ENCODE measurements at regions not wholly inside any gene's neighbourhood (a gene's known extent, or its start where the extent isn't known, plus 50 kb on each side); places are given as distances from the start of the nearest gene placed in this dataset.
"Not testable (repeated sequence)": the region's sequence is repeated elsewhere in the genome, so short reads cannot be mapped to it uniquely, and the experiment has no call there.

DNA sequence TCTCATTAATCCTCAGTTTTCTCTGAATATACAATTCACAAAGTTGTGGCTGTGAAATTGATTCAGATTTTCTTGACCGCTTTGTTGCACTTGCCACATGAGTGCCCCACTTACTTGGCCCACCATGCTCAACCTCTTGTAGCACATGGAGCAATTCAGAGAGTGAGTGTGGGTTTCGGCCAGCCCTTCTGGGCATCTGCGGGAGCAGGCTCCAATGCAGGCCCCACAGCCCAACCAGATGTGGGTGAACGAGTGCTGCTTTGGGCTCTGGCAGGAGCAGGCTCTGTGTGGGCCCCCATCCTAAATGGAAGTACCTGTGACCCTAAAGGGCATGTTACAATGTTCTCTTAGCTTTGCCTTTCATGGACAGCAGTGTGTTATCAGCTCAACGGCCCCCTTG, 2338.6 kb downstream of the LRRC4C start:
- FAIRE-seq, result no peak

DNA sequence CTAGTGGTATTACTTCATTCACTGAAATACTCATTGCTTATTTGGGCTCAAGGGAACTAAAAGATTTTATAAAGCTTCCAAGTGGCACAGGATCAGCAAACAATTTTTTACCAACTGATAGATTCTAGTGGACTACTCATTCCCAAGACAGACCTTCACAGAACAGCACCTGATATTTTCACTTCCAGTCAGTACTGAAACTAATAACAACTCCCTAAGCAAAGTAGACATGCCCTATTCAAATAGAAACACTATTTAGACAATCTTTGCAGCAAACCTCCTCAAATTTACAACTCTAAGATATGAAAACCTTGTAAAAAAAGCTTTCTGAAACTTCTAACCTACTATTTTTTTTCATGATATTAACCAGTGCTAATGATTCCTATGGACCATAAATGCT, 2345.8 kb downstream of the LRRC4C start:
- no peak for FAIRE-seq

DNA sequence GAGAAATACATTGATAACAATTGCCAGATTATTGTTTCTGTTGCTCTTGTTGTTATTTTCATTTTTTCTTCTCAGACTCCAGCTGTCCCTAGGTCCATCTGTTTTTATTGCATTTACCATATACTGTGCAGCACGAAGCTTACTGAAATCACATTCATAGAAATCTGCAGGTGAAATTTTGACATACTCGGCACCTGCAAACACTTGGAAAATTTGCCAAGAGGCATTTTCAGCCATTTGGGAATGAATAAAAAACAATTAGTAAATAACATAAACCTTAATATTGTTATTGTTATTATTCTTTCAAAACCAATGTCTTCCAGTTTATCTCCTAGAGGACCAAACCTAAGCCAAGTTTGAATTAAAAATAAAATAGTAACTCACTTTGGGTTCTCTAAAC, 2357.2 kb downstream of the LRRC4C start:
- no peak for FAIRE-seq

DNA sequence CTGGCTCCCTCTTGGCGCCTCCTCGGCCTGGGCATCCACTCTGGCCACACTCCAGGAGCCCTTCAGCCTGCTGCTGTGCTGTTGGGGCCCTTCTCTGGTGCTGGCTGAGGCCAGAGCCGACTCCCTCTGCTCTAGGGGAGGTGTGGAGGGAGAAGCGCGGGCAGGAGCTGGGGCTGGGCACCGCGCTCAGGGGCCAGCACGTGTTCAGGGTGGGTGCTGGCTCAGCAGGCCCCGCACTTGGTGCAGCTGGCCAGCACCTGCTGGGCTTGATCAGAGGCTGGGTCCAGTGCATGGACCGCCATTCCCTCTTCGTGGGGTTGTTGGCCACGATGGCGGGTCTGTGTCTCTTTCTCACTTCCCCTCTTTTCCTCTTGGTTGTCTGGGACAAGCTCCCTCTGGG, 2381.0 kb downstream of the LRRC4C start:
- FAIRE-seq, result no peak

DNA sequence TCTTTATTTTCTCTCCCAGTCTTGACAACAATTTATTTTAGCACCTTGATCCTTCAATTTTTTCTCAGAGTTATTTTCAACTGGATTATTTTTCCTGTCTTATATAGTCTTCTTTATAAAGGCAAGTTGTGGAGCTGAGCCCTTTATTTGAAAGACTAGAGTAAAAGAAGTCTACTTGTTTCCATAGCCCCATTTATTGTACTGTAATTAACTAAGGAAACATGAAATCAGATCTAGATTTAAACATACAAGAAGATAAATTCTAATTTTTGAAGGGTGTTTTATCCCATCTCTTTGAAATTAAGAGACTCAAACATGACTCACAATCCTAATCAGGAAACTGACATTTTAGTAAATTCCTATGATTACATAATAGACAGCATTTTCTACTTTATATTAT, 2421.8 kb downstream of the LRRC4C start:
- FAIRE-seq, result no peak

DNA sequence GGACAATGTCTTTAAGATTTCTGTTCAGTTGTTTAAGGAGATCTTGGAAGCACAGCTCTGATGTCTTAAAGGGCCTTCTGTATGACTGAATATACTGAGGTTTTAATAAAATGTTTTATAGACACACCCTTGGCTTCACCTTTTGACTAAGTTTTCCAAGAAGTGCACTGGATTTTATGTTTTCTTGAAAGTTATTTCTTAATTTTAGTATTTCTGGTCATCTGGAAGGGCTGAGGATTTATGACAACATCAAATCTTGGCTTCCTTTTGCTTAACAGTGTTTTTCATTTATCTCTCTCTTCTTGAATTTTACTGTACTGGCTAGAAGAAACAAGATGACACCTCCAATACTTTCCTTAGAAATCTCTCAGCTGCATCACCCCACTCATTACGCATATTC, 2423.4 kb downstream of the LRRC4C start:
- no peak for FAIRE-seq

DNA sequence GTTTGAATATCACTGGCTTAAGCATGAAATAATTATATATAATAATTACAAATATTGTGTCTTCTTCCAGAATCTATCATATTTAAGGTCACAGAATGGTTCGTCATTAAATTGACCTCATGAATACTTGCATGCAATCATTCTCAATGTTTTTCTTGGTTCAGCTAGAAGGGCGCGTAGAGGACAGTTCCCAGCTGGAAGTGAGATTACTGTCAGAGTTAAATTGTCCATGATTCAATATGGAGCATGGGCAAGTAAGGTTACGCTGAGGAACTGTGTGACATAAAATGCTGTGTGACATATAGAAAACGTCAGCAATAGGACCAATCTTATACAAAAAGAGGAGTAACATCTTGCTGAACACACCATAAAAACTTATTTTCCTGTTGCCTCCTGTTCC, 2423.5 kb upstream of the RAG2 start:
- FAIRE-seq, result no peak

DNA sequence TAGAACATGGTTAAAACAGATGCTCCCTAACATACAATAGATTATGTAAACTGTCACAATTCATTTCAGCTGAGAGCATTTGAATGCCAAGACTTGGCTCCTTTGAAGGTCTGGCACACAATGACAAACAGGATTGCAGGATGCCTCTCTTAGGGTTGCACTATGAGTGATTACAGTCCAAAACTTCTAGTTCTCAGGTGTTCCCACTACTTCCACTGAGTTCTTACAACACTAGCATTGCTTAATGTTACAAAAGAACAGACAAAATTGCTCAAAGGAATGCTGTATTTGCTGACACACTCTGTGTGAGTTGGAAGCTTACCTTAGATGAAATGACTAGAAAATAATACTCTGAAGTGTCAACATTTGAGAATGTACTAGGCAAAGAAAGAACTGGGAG, 2413.8 kb upstream of the RAG2 start:
- FAIRE-seq, result no peak

DNA sequence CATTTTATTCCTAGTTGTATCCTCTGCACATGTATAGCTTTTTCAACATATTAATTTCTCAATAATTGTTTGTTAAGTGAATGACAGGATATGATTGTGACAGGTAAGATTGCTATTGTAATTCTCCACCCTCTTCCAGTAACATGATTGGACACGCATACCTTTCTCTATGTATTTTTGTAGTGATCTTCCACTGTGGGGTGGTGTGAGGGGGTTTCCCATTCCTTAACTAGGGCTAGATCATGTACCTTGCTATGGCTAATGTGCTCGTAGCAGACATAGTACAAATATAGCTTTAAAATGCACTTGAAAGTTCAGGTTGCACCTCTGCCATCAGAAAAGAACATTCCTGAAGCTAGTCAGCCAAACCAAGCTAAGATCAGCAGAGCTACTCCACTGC, 2392.8 kb upstream of the RAG2 start:
- no peak for FAIRE-seq

DNA sequence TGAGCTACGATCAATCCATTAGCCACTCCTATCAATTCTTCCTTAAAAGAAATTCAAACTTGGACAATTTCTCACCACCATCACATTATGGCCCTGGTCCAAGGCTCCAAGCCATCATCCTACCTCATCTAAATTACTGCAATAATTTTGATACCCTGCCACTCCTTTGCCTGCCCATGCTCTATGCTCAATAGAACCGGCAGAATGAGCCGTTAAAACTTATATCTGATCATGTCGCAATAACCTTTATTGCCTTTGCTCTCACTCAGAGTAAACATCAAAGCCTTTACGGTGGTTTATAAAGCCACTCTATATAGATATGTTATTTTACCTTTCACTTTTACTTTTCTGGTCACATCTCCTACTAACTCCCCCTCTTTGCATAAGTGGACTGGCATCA, 2392.1 kb upstream of the RAG2 start:
- no peak for FAIRE-seq

DNA sequence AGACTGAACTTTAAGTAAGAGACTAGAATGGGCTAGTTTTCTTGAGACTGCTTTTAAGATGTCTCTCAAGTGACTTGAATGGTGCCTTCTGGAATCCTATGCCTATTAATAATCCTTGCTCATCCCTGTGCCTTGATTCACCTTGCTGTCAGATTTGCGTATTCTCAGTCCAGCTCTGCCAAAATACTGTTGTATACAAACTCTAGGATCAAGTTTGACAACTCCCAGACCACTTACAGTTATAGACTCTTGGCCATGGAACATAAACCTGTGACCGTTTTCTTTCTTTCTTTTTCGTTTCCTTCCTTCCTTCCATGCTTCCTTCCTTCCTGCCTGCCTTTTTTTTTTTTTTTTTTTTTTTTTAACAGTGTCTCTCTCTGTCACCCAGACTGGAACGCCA, 2390.9 kb upstream of the RAG2 start:
- FAIRE-seq, result no peak

DNA sequence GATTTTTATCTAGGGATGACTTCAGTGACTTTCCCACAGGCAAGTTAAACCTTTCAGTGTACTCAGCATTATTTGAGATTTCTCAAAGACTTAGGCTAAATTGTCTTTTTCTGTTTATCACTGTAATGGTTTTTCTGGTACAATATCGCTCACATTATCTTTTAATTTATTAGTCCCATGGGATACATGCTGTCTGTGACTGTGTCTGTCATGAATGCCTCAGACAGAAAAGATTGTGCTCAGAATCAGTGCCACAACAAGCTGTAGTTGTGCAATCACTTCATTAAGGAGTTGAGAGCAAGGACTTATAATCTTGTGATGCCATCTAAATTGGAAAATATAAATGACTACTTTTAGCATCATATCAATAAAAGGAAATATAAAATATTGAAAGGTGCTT, 2374.2 kb upstream of the RAG2 start:
- FAIRE-seq, result no peak

DNA sequence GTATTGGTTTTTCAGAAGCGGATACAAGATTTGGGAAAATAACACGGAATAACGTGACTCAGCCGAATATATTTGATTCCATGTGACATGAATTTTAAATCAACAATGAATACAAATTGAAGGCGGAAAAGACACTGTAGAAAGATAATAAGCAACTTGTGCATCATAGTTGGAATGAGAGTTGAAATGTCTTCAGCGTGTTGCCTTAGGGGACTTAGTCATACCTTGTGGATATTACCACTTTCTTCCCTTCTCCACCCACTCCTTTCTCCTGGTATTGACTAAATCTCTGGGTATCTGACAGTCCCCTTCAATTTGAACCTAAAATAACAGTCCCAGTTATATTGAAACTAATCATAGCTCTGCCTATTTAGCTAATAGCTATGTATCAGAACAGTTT, 2373.1 kb upstream of the RAG2 start:
- FAIRE-seq, result no peak

DNA sequence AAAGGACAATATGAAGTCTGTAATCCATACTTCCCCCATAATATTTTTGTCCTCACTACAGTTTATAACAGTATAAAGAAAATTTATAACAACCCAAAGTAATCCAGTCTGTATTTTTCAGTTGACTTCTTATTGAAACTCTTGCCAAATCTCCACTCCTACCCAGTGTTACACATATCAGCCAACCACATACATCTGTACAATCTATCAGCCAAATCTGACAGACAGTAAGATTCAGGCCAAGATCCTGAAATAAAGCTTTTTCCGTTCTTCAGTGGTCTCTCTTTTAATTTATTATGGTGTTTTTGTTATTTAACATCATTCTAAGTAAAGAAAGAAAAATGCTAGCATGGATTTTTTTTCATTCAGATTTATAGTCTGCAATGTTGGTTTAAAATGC, 2370.9 kb upstream of the RAG2 start:
- no peak for FAIRE-seq

DNA sequence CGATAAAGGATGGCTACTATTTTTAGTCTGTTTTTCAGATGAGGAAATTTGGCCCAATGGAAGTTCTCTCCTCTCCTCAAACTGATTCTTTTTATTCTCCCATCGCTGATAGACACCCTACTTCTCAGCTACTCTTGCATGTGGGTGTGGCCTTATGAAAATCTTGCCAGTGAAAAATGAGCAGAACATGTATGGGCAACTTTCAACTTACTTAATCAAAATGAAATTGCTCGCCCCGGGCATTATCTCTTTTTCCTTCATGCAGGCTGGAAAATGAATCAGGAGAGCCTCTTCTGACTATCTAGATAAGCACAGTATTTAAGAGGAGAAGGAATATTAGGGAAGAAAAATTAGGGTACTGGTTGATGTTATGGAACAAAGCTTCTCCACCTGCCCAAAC, 2354.7 kb upstream of the RAG2 start:
- no peak for FAIRE-seq

DNA sequence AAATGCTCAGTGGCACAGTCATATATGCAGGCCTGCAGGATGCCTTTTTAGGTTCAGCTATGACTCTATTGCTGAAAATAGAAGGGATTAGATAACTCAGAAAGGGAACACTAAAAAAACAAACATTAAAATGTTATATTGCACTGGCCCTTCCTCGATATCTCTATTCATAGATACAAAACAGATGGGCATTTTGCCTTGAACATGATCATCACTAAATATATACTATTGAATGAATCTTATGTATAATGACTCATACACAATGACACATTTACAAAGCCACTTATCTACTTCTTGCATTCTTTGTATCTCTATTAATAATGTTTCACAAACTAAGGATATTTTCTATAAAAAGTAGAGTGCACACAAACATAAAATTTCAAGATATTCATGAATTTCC, 2352.8 kb upstream of the RAG2 start:
- no peak for FAIRE-seq

DNA sequence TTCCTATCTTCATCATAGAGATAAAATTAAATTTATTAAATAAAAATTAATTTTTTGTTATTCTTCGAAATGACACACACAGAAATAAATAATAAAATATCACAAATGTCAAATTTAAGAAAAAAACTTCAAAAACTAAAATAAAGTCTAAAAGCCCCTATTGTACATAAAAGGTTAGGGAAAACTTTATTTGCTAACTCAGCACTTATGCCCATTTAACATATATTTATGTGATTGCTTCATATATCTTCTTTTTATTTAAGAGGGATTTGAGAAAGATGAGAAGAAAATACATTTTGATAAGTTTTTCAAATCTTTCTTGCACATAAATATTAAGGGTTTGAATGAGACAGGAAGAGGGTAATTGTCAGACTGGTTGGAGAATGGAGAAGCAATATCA, 2350.4 kb upstream of the RAG2 start:
- FAIRE-seq, result no peak

DNA sequence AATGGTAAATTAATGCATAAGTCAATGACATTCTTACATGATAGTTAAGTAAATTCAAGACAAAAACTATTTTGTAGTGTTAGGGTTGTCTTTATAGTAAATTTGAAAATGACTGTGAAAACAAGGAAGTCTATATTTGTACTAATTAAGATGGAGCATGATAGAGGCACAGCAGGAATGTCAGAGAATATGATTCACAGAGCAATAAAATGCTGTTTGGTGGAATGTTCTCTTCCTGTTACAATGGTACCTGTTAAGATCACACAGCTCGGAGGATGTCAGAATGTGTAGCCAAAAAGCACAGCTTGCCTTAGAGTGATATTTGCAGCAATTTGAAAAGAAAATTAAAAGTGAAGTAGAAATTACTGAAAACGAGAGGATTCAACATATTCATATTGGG, 2339.7 kb upstream of the RAG2 start:
- no peak for FAIRE-seq

DNA sequence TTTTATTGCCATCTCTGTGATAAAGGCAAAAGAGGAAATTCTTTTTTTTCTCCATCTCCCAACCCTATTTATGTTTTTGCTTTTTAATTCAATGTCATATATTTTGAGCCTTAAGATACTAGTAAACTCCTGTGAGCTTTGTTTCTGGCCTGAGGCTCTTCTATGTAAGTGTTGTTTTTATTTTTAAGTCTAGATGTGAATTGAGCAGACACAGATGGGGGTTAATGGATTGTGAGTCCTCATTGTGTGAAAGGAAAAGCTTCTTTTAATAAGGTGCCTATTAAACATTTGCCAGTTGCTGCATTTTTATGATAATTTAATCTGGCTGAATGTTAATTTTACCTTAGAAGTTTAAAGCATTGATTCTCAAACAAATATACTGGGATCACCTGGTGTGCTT, 2337.9 kb upstream of the RAG2 start:
- FAIRE-seq, result no peak

DNA sequence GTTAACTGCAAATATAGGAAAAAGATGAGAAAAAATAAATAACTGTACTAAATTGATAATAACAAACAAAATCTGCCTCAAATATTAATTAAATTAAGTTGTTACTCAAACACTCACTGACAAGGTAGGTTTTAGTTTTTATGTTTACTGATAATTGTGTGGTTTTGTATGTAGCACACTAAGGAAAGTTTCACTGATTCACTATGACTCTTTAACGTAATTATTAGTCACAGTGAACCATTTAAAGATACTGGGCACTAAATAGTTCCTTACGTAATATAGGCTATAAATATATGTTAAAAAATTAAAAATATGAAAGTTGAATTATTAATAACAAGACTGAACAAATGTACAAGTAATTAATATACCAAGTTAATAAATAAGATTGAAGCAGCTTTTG, 2330.0 kb upstream of the RAG2 start:
- FAIRE-seq, result no peak

DNA sequence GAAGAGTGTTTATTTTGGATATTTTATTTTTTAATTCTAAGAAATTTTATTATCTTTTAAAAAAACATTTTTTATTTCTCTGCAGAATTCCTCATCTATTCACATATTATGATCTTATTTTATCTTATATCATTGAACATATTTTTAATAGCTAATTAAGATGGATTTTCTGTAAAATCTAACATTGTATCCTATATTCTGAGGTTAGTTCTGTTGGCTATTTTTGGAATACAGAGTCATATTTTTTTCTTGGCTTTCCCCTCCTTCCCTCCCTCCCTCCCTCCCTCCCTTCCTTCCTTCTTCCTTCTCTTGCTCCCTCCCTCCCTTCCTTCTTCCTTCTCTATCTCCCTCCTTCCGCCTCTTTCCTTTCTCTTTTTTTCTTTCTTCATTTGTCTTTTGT, 2326.6 kb upstream of the RAG2 start:
- FAIRE-seq, result no peak

DNA sequence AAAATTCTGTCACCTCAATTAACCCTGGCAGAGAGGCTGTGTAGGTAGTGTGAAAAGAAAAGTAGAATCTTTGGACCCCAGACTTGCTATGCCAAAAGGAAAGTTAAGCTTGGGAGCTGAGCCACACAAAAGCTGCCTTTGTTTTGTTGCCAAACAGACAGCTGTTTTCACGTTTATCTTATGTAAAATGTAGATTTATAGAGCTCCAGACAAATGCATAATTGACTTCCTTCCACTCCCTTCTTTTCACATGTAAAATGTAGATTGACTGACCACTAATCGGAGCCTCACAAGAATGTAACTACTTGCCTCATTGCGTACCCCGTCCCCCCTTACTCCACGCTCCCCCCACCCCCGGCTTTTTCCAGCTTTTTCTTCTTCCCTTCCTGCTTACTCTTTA, 2302.2 kb upstream of the RAG2 start:
- FAIRE-seq, result no peak

DNA sequence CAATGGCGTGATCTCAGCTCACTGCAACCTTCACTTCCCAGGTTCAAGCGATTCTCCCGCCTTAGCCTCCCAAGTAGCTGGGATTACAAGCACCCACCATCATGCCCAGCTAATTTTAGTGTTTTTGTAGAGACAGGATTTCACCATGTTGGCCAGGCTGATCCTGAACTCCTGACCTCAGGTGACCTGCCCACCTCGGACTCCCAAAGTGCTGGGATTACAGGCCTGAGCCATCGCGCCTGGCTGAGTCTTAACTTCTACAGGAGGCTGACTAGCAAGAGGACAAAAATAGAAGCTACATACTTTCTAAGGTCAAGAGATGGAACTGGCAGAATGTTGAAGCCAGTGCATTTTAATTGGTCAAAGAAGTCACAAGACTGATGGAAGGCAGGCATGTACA, 2296.2 kb upstream of the RAG2 start:
- FAIRE-seq, result not testable (repeated sequence)

DNA sequence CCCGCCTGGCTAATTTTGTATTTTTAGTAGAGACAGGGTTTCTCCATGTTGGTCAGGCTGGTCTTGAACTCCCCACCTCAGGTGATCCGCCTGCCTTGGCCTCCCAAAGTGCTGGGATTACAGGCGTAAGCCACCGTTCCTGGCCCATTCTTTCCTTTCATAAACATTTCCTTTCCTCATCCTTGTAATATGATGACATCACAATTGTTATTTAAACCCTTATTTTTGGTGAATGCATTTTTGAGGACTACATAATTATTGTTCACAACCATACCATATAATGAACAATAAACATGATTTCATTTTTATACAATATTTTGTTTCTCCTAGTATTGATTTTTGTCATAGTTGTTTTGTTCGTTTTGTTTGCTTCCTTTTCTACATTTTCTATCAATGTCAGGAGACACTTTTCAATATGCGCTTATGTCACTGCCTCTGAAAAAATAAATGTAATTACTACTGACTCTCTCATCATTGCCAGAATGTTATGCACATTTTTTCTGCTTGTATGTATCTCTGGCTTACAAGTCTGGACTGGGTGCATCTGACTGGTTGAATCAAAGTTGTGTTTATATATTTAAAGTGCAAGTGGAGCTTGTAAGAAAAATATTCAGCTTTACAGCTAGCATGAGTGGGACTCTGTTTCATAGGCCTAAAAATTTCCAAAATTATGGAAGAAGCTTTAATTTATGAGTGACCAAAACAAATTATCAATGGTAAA, 2286.3 kb upstream of the RAG2 start:
- FAIRE-seq, result no peak

DNA sequence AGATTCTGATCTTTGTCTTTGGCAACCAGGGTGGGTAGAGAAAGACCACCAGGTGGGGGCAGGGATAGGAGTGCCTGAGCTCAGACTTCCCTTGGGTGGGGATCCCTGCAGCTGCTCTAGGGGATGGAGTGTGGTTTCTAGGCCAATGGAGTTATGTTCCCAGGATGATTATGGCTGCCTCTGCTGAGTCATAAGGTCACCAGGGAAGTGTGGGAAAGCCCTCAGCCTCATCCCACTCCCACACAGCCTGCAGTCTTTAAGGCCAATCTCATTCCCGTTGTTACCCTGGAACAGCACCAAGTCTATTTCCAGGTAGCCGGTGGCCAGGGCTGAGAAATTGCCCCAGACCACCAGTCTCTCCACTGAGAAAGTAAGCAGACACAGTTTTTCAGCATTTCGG, 2269.3 kb upstream of the RAG2 start:
- FAIRE-seq, result no peak

DNA sequence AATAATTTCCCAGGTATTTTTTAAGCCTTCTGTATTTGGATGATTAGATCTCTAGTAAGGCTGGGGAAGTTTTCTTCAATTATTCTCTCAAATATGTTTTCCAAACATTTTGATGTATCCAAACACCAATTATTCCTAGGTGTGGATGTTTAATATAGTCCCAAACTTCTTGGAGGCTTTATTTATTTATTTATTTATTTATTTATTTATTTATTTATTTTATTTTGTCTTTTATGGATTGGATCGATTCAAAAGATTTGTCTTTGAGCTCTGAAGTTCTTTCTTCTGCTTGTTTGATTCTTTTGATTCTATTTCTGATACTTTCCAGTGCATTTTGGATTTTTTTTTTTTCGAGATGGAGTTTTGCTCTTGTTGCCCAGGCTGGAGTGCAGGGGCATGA, 2267.9 kb upstream of the RAG2 start:
- FAIRE-seq, result no peak
